ENCODE measurements at regions not wholly inside any gene's neighbourhood (a gene's known extent, or its start where the extent isn't known, plus 50 kb on each side); places are given as distances from the start of the nearest gene placed in this dataset.

GRCh38 chr12:126757326-126757725 lies 1509.6 kb upstream of the TMEM132C start:
- DNase-seq = no peak

DNA sequence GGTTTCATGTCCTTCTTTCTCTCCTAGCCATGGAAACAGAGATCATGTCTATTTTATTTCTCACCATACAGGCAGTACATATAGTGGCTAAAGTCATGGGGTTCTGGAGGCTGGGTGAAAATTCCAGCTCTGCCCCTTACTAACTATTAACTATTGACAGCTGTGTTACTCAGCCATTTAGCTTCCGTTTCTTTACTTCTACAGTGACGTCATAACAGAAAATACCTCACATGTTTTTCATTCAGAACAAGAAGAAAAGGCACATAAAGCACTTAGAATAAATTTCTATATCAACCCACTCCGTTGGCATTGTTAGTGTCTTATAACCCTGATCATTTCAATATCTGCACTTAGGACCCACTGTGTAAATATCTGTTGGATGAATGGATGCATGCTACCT lies 1506.9 kb upstream of the TMEM132C start:
- DNase-seq = no peak

DNA sequence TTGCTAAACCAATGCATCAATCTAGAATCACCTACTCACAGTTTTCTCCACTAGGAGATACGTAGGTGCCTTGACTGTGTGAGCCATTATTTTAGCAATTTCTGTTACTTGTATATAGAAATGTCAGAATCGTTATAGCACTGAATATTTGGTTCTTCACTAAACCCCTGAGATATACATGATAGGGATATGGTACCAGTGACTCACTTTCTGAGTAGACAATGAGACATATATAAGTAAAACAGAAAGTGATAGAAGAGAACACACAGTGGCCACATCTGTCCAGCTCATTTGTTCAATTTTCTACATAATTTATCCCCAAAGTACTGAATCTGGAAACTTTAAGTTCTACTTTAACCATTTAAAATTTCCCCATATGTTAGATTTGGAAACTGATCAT lies 1505.5 kb upstream of the TMEM132C start:
- no peak for DNase-seq

DNA sequence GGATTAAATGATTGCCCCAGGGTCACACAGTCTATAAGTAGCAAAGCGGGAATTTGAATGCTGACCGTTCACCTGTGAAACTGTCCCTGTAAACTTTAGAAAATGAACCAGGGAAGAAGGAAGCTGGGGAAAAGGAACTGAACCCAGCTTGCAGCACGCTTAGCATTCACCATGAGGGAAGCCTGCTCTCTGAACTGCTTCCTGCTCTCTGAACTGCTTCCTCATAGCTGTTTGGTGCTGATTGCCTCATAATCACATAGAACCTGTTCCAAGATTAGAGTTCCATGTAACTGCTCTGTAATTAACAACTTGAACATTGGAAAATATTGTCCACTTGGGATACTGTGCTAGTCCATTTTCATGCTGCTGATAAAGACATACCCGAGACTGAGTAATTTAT lies 1504.8 kb upstream of the TMEM132C start:
- no peak for DNase-seq

DNA sequence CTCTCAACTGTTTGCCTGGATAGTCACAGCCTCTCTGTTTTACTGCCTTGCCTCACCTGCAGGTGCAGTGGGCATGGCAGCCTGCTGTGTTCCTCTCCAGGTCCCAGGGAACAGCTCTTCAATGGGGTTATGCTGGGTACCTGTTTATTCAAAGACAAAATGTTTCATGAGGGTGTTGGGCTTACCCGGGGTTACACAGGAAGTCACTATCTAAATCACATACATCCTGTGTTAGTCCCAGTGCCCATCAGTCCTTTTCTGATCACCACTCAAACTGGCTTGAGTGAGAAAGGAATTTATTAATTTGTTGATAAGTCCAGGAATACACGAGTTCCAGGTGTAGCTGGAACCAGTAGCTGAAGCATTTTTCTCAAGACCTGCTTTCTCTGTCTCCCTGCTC lies 1503.6 kb upstream of the TMEM132C start:
- no peak for DNase-seq

DNA sequence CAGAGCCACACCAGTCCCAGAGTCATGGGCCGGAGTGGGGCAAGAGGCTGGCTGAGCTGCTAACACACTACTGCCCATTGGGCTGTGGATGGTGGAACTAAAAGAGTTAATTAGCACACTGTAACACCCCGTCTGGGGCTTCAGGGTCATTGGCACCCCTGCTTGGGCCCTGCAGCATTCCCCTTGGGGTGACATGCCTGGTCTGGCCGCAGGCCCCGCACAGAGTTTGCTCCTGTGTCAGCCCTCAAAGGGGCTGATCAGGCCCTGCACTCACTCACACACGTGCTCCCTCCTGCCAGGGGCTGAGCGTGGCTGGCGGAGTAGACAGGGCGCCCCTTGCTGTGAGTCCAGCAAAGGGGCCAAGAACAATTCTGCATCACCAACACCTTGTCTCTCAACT lies 1499.6 kb upstream of the TMEM132C start:
- DNase-seq = no peak

DNA sequence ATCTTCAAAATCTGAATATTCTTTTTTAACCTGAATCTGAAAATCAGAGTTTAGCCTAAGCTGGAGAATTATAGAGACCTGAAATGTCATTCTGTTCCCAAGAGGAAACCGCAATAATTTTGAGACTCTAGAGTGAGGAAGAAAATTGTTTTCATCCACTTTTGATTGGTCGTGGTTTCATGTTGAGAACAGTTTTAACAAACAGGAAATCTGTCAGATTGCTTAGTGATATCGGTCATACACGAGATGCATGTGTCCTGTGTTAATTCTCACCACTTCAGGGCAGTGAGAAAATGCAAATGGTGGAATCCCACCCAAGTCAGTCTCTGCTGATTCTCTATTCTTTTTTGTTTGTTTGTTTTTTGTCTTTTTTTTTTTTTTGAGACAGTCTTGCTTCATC lies 1498.5 kb upstream of the TMEM132C start:
- no peak for DNase-seq

- no peak for DNase-seq
These were observed 1496.8 kb upstream of the TMEM132C start for GRCh38 chr12:126770188-126770587.

DNA sequence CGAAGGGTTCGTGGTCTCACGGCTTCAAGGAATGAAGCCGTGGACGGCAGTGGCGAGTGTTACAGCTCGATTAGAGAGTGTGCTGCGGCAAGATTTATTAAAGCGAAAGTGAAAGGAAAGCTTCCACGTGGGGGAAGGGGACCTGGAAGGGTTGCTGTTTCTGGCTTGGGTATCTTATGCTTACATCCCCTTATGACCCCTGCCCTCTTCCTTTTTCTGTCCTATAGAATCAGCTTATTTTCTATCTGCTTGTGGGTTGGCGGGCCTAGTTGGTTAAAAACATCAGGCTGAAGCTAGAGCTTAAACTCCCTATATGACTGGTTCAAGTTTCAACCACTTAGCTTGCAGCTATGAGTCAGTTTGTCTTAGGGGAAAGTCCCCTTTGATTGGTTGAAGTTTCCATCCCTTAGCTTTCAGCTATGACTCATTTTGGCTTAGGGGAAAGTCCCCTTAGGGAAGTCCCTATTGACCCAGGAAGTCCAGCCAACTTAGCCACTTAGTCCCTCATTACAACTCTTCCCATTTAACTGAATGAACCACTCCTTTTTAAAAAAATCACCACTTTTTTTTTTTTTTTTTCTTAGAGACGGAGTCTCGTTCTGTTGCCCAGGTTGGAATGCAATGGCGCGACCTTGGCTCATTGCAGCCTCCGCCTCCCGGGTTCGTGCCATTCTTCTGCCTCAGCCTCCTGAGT lies 1494.7 kb upstream of the TMEM132C start:
- DNase-seq = peak; percentile 36

- no peak for DNase-seq
These were observed 1494.0 kb upstream of the TMEM132C start for GRCh38 chr12:126773012-126773411.

DNA sequence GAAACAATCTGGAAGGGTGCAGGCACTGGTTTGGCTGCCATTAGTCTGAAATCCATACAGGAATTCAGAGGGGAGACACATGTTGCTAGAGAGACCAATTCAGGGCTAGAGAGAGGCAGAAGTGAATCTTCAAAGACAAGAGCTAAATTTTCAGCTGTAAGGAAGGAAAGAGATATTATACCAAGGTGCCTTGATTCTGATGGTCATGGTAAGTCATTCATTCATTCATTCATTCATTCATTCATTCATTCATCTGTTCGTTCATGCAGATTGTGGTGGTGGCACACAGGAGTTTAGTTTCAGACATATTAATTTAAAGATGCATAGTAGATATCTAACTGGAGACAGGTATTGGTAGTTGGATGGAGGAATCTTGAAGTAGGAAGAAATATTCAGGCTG lies 1493.5 kb upstream of the TMEM132C start:
- DNase-seq = no peak

DNA sequence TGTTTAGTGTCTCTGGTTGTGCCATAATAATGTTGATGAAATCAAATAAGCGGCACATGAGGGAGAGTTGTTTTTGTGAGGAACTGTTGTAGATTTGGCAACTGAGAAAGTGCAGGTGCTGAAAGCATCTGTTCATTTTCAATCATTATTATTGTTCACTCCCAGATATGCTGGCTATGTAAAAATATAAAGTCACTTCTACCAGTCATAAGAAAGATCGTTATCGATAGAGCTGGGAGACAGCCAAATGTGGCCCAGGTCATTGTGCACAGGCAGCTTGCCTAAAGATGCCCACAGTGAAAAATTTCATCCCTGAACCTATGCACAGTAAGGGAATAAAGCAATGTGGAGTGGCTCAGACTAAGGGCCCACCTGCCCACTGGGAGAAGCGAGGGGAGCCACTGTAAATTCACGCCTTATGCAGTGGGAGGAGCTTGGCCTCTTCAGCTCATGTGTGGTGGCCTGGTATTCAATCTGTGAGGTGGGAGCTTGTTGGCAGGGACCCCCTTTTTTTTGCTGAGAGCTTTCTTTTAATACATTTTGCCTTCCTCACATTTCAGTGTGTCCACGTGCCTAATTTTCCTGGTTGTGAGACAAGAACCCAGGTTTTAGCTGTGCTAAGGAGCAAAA lies 1490.8 kb upstream of the TMEM132C start:
- no peak for DNase-seq

DNA sequence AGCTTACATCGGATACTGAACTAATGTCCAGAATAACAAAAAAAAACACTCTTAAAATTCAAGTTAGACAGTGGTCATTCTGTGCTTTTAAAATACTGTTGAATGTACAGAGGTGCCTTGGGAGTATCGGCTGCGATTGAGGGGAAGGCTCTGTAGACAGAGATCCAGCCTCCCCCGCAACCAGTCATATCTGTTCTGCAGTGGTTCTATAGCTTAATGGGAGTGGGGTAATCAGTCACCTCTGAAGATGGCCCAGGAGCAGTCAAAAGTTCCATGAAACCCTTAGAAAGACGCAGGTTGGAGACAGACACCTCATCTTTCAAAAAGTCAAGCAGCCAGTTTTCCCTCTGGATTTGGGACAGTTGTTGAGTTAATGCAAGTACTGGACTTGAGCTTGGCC lies 1486.6 kb upstream of the TMEM132C start:
- DNase-seq = no peak

DNA sequence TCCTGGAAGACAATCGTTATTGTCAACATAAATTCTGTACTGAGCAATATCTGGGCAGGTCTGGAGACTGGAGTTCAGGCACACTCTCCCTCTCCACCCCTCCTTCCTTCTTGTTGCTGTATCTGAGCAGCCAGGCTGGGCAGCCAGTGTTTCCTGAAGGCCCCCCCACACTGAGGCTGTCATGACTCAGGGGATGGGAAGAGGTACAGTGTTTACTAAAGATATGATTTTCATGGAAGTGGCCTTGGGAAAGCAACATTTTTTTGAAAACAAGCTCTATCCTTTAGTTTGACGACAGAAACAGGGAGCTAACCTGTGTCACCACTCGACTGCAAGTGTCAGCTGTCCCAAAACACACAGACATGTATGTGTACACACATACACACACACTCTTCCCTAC lies 1485.4 kb upstream of the TMEM132C start:
- DNase-seq = no peak

DNA sequence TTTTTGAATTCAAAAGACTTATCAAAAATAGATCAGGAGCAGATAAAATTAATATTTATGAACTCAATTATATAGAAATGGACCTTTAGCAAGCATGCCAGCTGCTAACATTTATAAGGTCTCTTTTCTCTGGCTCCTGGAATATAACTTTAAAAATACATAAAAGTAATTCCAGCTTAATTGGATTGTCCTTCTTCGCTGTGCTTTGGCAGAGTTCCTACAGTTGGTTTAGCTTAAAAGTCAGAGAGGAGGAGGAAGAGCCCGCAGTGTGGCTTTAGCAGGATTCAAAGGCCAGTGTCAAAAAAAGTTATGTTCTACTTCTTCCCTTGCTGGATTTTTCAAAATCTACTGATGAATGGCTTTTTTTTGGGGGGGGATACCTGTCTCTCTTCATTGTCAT lies 1484.9 kb upstream of the TMEM132C start:
- no peak for DNase-seq

- DNase-seq = peak; percentile 36
These were observed 1482.5 kb upstream of the TMEM132C start for GRCh38 chr12:126784328-126784921.

GRCh38 chr12:126789963-126790362 lies 1477.0 kb upstream of the TMEM132C start:
- no peak for DNase-seq

DNA sequence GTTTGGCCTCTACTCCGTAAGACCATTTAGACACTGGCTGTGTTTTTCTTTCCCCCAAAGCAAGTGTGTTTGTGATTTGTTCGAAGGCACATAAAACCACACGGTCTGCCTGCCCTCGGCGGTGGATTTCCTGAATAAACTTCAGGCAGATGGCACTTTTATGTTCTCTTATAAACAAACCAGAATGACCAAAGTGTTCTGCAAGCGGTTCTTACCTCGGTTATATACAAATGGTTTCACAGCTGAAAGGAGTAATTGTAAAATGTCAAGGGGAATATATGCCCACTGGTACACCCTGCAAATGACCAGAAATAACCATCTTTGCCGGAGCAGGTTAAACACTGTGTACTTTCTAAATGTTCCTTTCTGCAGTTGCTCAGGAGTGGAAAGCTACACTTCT lies 1475.8 kb upstream of the TMEM132C start:
- DNase-seq = no peak

GRCh38 chr12:126792411-126792810 lies 1474.6 kb upstream of the TMEM132C start:
- DNase-seq = no peak

GRCh38 chr12:126797525-126797924 lies 1469.4 kb upstream of the TMEM132C start:
- no peak for DNase-seq

- DNase-seq = no peak
These were observed 1468.5 kb upstream of the TMEM132C start for GRCh38 chr12:126798449-126798848.

DNA sequence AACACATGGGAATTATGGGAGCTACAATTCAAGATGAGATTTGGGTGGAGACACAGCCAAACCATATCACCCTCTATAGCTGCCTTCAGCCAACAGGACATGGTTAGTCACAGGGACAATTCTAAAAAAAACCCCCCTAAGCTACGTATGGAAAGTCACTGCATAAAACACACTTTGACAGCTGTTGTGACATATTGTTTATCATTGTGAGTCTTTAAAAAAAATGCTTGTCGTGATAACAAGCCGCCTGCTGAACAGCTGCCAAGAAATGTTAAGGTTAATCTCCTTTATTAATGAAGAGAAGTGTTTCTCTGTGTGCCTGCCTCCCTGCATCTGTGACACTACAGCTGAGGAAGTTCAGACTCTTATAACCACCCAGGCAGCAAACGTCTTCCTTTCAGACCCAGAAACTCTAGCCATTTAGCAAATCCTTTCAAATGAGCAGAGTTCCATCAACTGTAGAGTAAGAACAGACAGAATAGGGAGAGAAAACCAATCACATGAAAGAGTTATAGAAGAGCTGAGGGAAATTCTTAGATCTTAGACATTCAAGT lies 1459.6 kb upstream of the TMEM132C start:
- DNase-seq = no peak

DNA sequence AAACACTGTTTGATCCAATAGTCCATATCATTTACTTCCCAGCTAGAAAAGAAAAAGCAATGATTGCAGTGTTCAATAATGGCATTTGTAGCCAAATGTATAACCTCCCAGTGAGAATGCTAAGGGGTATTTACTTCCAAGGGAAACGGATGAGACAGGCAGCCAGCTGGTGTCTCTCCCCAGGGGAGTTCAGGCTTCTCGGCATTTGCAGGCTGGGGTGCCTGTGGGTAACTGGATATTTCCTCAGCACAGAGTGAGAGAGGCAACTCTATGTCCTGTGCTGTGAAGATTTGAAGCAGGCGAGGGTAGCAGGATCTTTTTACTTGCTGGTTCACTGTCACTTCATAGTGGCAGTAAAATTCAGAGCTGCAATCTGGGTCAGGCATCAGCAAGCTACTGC lies 1455.6 kb upstream of the TMEM132C start:
- no peak for DNase-seq

DNA sequence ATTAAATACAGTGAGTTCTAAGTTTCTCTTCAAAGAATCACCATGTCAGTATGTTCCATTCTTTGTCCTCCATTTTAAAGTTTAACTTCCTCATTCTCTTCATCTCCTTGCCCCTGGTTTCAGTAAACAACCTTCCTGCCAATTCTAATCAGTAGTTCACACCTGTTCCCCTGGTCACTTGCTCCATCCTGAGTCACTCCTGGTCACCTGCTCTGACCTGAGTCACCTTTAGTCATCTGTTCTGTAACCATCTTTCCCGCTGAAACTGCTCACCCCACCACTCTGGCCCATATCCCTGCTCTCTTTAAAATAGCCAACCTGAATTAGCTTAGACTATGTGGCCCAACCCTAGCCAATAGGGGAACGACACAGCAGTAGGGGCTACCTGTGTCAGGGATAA lies 1447.4 kb upstream of the TMEM132C start:
- no peak for DNase-seq
